Sigmoid colon (tissue), 4 donors: ENCODE measurements at regions not wholly inside any gene's neighbourhood (a gene's known extent, or its start where the extent isn't known, plus 50 kb on each side); places are given as distances from the start of the nearest gene placed in this dataset.

Experiments
- EP300 ChIP-seq, 4 donors: sonication (generic); formaldehyde crosslinking; IDR thresholded peaks; one replicate each; pipeline ENCODE4 v1.6.1; 2017; ENCODE audit warnings: antibody characterized with exemption in 4 of 4
- POLR2A ChIP-seq, 2 donors: fragments of 450-650 bp; IDR thresholded peaks; one replicate each; pipeline ENCODE4 v1.6.1; 2016; ENCODE audit warnings: antibody characterized with exemption in 2 of 2, mild to moderate bottlenecking in 2 of 2, moderate library complexity in 2 of 2

DNA sequence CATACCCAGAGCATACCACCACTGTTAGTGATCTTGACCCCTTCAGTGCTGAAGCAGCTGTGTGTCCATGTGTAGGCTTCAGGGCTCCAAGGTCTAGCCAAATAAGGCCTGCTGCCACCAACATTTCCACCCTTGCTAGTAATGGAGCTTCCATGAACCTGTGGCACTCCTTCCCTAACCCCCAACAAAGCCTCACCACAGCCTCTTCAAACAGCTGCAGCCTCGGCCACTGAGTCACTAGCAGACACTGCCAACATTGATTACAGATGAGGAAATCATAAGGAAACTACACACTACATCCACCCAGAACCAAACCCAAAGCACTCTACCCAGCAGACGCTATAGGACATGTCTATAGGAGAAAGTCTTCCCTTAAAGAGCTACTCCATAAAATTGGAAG, 610.7 kb downstream of the KCNJ2 start:
- TF ChIP-seq EP300 (IDR thresholded peaks at IDR 0.05), result no peak
- TF ChIP-seq POLR2A (IDR thresholded peaks at IDR 0.05), result no peak
